GM12865 (cell line): ENCODE measurements at regions not wholly inside any gene's neighbourhood (a gene's known extent, or its start where the extent isn't known, plus 50 kb on each side); places are given as distances from the start of the nearest gene placed in this dataset.

Source experiments
- DNase-seq: peaks from one replicate; pipeline ENCODE4 v3.0.0; 2010; ENCODE audit warnings: low read depth
- H3K4me3 ChIP-seq: 2 replicates; pipeline ENCODE4 v1.5.1; 2011; ENCODE audit warnings: mild to moderate bottlenecking, low read depth, low read length, control low read depth
- CTCF ChIP-seq: IDR thresholded peaks from 2 replicates; pipeline ENCODE4 v1.5.1; 2011; ENCODE audit warnings: low read length, control low read depth, low read depth, inconsistent platforms; ENCODE audit not compliant: insufficient read depth; ENCODE audit errors: missing control alignments

GRCh38 chr2:20509301-20509769 lies 62.5 kb downstream of the RHOB start:
- H3K4me3 ChIP-seq = no peak overlapping the region
- TF ChIP-seq CTCF = no peak
- no peak for DNase-seq

- no peak for TF ChIP-seq CTCF
- H3K4me3 ChIP-seq = no peak overlapping the region
- peak; percentile 50 for DNase-seq
Measured at GRCh38 chr2:20509770-20510490, 63.1 kb downstream of the RHOB start.

GRCh38 chr2:20511130-20511529 lies 64.3 kb downstream of the RHOB start:
- TF ChIP-seq CTCF = no peak
- no peak for DNase-seq
- H3K4me3 ChIP-seq = no peak overlapping the region

DNA sequence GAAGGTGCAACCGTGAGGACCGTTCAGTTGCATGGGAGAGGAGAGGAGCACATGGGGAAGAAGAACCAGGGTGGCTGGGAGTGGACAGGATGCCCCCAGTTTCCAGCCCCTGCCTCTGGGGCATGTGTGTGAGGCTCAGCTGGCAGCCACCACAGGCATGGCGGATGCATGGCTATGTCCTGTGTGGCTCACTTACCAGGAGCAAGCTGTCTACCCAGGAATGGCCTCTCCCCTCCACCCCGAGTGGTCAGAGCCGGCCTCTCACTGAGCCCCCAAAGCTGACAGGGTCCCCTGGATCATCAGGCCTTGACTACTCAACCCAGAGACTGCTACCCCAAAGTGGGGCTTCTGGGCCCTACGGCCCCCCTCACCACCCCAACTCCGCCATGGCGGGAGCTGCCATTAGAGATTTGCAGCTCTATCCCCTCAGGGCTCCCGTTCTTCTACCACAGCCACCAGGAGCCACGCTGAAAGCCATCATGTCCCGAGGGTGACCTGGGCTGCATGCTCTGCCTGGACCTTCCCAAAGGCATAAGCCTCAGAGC lies 65.3 kb downstream of the RHOB start:
- no peak for TF ChIP-seq CTCF
- DNase-seq = no peak
- H3K4me3 ChIP-seq = no peak overlapping the region

GRCh38 chr2:20513946-20514345 lies 67.1 kb downstream of the RHOB start:
- H3K4me3 ChIP-seq = no peak overlapping the region
- TF ChIP-seq CTCF = no peak
- DNase-seq = no peak

DNA sequence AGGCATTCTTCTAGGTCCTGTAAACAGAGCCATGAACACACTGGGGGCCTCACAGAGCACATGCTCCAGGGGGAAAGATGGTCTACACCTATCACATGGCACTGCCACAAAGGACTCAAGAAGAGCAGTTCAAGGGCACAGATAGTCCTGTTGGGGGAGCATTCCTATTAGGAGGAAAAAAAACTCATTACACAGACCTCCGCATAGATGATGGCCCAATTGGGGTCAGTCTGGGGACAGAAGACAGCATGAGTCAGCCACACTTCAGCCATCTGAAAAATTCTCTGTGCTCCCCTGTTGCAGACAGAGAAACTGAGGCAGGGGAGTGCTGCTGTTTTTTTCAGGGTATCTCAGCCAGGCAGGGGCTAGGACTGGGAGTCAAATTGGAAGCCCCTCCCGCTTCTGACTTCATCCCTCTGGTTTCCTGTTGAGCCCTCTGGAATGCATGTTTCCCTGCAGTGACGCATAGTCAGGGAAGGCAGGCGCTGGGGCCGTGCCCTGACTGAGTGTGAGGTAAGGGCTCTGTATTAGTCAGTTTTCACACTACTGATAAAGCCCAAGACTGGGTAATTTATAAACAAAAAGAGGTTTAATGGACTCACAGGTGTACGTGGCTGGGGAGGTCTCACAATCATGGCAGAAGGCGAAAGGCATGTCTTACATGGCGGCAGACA lies 67.9 kb downstream of the RHOB start:
- no peak for DNase-seq
- H3K4me3 ChIP-seq = no peak overlapping the region
- no peak for TF ChIP-seq CTCF
